ENCODE measurements at regions not wholly inside any gene's neighbourhood (a gene's known extent, or its start where the extent isn't known, plus 50 kb on each side); places are given as distances from the start of the nearest gene placed in this dataset.
"Not testable (repeated sequence)": the region's sequence is repeated elsewhere in the genome, so short reads cannot be mapped to it uniquely, and the experiment has no call there.

- no peak for DNase-seq
These were observed 135.5 kb downstream of the CEMIP2 start for GRCh38 chr9:71632776-71633175.

GRCh38 chr9:71630377-71630995 lies 137.8 kb downstream of the CEMIP2 start:
- DNase-seq: no peak

GRCh38 chr9:71629578-71630215 lies 138.6 kb downstream of the CEMIP2 start:
- no peak for DNase-seq

GRCh38 chr9:71628247-71628646 lies 140.1 kb downstream of the CEMIP2 start:
- no peak for DNase-seq

GRCh38 chr9:71627537-71627936 lies 140.8 kb downstream of the CEMIP2 start:
- no peak for DNase-seq

- DNase-seq: no peak
These were observed 141.9 kb downstream of the CEMIP2 start for GRCh38 chr9:71626395-71626794.

- DNase-seq: no peak
These were observed 143.6 kb downstream of the CEMIP2 start for GRCh38 chr9:71624728-71625127.

GRCh38 chr9:71620746-71621145 lies 147.6 kb downstream of the CEMIP2 start:
- DNase-seq: no peak

GRCh38 chr9:71620331-71620730 lies 148.0 kb downstream of the CEMIP2 start:
- no peak for DNase-seq

GRCh38 chr9:71619926-71620325 lies 148.4 kb downstream of the CEMIP2 start:
- DNase-seq: no peak

- no peak for DNase-seq
These were observed 153.8 kb downstream of the CEMIP2 start for GRCh38 chr9:71614409-71615010.

- DNase-seq: no peak
These were observed 155.4 kb downstream of the CEMIP2 start for GRCh38 chr9:71612889-71613288.

GRCh38 chr9:71609448-71609830 lies 158.9 kb downstream of the CEMIP2 start:
- no peak for DNase-seq

GRCh38 chr9:71608825-71609447 lies 159.4 kb downstream of the CEMIP2 start:
- no peak for DNase-seq

GRCh38 chr9:71608021-71608420 lies 160.3 kb downstream of the CEMIP2 start:
- no peak for DNase-seq

- no peak for DNase-seq
These were observed 160.8 kb downstream of the CEMIP2 start for GRCh38 chr9:71607461-71607881.

GRCh38 chr9:71604197-71605063 lies 163.9 kb downstream of the CEMIP2 start:
- DNase-seq: peak; percentile 81

- DNase-seq: no peak
These were observed 165.7 kb downstream of the CEMIP2 start for GRCh38 chr9:71602652-71603051.

- not testable (repeated sequence) for DNase-seq
These were observed 172.6 kb downstream of the CEMIP2 start for GRCh38 chr9:71595762-71596161.

GRCh38 chr9:71594541-71594940 lies 173.8 kb downstream of the CEMIP2 start:
- DNase-seq: no peak

- no peak for DNase-seq
These were observed 175.9 kb downstream of the CEMIP2 start for GRCh38 chr9:71592400-71592799.

- DNase-seq: no peak
These were observed 178.0 kb downstream of the CEMIP2 start for GRCh38 chr9:71590362-71590761.

GRCh38 chr9:71589612-71590011 lies 178.7 kb downstream of the CEMIP2 start:
- no peak for DNase-seq

Measured in right forelimb (tissue), 1 donor.